ENCODE measurements at regions not wholly inside any gene's neighbourhood (a gene's known extent, or its start where the extent isn't known, plus 50 kb on each side); places are given as distances from the start of the nearest gene placed in this dataset.

DNA sequence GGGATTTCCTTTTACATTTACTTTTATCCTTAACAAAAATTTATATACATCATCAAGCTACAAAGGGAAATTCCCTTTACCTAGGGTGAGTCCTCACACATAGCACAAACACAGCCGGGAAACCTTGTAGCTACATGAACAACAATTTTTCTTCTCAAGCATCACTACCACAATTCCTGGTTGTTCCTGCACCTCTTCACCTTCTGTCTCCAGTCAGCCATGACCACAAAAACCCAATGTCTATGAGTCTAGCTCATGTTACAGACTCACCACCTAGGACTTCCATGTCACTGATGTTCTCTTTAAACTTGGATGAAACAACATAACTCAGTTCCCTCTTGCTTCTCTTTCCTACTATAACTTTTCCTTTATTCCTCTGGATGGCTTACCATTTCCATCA, 460.4 kb downstream of the MBD2 start:
- no peak for DNase-seq
- WGBS (ENCODE audit: insufficient coverage) = 90% methylated on average over 1 of the region's 1 CpG
- no peaks in the 10 kb centered on the region for H3K4me1 Mint-ChIP-seq
- ATAC-seq (replicated peaks in 1 of 4) = no peak
- no peaks in the 10 kb centered on the region for H3K36me3 Mint-ChIP-seq
- no peak overlapping the region for H3K4me3 Mint-ChIP-seq
- Histone ChIP-seq H3K4me1 (ENCODE audit: control insufficient read depth in 1 of 2, extremely low read depth in 1 of 2, insufficient read depth in 2 of 2, low read length in 2 of 2) (no peaks in the 10 kb centered on the region), H3K9me3 (no peaks in the 10 kb centered on the region), H3K4me3 (ENCODE audit: control insufficient read depth in 1 of 2, extremely low read depth in 1 of 2, low read length in 1 of 2) (no peak overlapping the region), H3K36me3 (ENCODE audit: control insufficient read depth in 2 of 2, extremely low read depth in 1 of 2, insufficient read depth in 1 of 2, low read length in 1 of 2) (no peaks in the 10 kb centered on the region), H3K27ac (ENCODE audit: low read length) (no peak overlapping the region), H3K27me3 (replicated peaks in 1 of 2; ENCODE audit: control insufficient read depth in 2 of 2, extremely low read depth in 1 of 2, insufficient read depth in 2 of 2, low read length in 1 of 2) (no peaks in the 10 kb centered on the region)
- H3K27ac Mint-ChIP-seq = no peak overlapping the region
- no peaks in the 10 kb centered on the region for H3K27me3 Mint-ChIP-seq
- H3K9me3 Mint-ChIP-seq = peaks cover 18 to 29% (median 26%) of the 10 kb centered on the region in 3 donors
- ChIA-PET CTCF (interaction anchor here in 1 of 2 donors (0.7 kb wide), 1 partner anchor 1356 kb away, joined by 4 read pairs; no protein-coding TSS in a partner anchor), POLR2A (no interaction called here)

DNA sequence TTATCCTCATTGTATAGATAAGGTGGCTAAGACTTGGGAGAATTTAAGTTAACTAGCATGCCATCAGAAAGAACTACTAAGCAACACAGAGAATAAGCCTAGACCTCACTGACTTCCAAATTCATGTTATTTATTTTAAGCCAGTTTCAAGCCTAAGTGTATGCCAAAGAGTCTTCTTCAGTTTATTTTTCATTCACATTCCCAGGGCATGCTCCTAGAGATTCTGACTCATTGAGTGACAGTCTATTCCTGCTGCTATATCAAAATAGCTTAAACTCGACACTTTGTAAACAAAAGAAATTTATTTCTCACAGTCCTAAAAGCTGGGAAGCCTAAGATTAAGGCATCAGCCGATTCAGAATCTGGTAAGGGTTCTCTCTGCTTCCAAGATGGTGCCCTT, 467.1 kb downstream of the MBD2 start:
- Histone ChIP-seq H3K27me3 (replicated peaks in 1 of 2; ENCODE audit: control insufficient read depth in 2 of 2, extremely low read depth in 1 of 2, insufficient read depth in 2 of 2, low read length in 1 of 2) (no peaks in the 10 kb centered on the region), H3K36me3 (ENCODE audit: control insufficient read depth in 2 of 2, extremely low read depth in 1 of 2, insufficient read depth in 1 of 2, low read length in 1 of 2) (no peaks in the 10 kb centered on the region), H3K4me1 (ENCODE audit: control insufficient read depth in 1 of 2, extremely low read depth in 1 of 2, insufficient read depth in 2 of 2, low read length in 2 of 2) (no peaks in the 10 kb centered on the region), H3K27ac (ENCODE audit: low read length) (no peak overlapping the region), H3K4me3 (ENCODE audit: control insufficient read depth in 1 of 2, extremely low read depth in 1 of 2, low read length in 1 of 2) (no peak overlapping the region), H3K9me3 (no peaks in the 10 kb centered on the region)
- no peak for ATAC-seq (replicated peaks in 1 of 4)
- CTCF ChIA-PET = no interaction called here
- Mint-ChIP-seq H3K4me3 (no peak overlapping the region), H3K4me1 (no peaks in the 10 kb centered on the region), H3K9me3 (peaks cover 2 to 15% (median 9%) of the 10 kb centered on the region in 3 donors), H3K27ac (no peak overlapping the region), H3K27me3 (no peaks in the 10 kb centered on the region), H3K36me3 (no peaks in the 10 kb centered on the region)
- DNase-seq = no peak
- 20% methylated on average over 1 of the region's 2 CpGs for WGBS (ENCODE audit: insufficient coverage)
- POLR2A ChIA-PET = no interaction called here

DNA sequence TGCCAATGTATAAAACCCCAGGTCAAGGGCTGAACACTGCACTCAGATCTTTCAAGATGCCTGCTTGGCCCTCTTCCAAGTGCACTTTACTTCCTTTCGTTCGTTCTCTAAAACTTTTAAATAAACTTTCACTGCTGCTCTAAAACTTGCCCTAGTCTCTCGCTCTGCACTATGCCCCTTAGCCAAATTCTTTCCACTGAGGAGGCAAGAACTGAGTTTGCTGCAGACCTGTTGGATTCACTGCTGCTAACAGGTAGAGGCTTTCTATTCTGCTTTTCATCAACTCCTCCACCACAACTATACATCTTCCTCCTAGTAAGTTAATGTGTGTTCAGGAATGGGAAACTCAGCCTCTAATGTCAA, 467.9 kb downstream of the MBD2 start:
- CTCF ChIA-PET = no interaction called here
- Mint-ChIP-seq H3K27ac (no peak overlapping the region), H3K4me1 (no peaks in the 10 kb centered on the region), H3K36me3 (no peaks in the 10 kb centered on the region), H3K9me3 (peaks cover 2 to 14% (median 7%) of the 10 kb centered on the region in 3 donors), H3K27me3 (no peaks in the 10 kb centered on the region), H3K4me3 (no peak overlapping the region)
- Histone ChIP-seq H3K27me3 (replicated peaks in 1 of 2; ENCODE audit: control insufficient read depth in 2 of 2, extremely low read depth in 1 of 2, insufficient read depth in 2 of 2, low read length in 1 of 2) (no peaks in the 10 kb centered on the region), H3K27ac (ENCODE audit: low read length) (no peak overlapping the region), H3K4me3 (ENCODE audit: control insufficient read depth in 1 of 2, extremely low read depth in 1 of 2, low read length in 1 of 2) (no peak overlapping the region), H3K9me3 (no peaks in the 10 kb centered on the region), H3K4me1 (ENCODE audit: control insufficient read depth in 1 of 2, extremely low read depth in 1 of 2, insufficient read depth in 2 of 2, low read length in 2 of 2) (no peaks in the 10 kb centered on the region), H3K36me3 (ENCODE audit: control insufficient read depth in 2 of 2, extremely low read depth in 1 of 2, insufficient read depth in 1 of 2, low read length in 1 of 2) (no peaks in the 10 kb centered on the region)
- no peak for ATAC-seq (replicated peaks in 1 of 4)
- 93% methylated on average over 3 of the region's 3 CpGs for WGBS (ENCODE audit: insufficient coverage)
- POLR2A ChIA-PET = no interaction called here
- DNase-seq = no peak

DNA sequence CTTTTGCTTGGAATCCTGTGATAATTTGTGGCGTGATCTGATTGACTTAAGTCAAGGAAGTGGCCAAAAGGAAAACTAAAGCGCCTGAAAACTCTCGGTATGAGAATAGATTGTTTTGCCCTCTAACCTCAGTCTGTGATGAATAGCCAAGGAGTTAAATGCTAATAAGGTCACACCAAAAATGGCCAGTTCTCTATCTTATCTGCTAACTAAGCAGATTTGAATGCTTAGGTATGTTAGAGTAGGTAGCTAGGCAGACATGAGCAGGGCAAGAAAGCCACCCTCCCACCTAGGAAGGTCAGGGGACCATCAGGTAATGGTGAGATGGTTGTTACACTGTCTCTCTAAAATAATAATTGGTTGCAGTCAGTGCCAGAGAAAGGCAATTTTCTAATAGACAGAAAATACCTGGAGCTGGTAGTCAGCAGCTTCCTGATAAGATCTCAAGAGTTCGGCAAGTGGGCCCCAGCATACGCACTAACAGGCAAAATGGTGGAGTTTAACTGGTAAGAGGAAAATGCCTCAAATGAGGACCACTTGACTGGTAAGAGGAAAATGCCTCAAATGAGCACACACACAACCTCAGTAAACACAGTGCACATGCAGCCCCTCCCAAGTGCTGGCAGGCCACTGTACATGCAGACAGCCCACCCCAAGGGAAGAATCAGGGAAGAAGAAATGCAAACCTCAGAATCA, 468.4 kb downstream of the MBD2 start:
- Histone ChIP-seq H3K27me3 (replicated peaks in 1 of 2; ENCODE audit: control insufficient read depth in 2 of 2, extremely low read depth in 1 of 2, insufficient read depth in 2 of 2, low read length in 1 of 2) (no peaks in the 10 kb centered on the region), H3K27ac (ENCODE audit: low read length) (no peak overlapping the region), H3K4me3 (ENCODE audit: control insufficient read depth in 1 of 2, extremely low read depth in 1 of 2, low read length in 1 of 2) (no peak overlapping the region), H3K36me3 (ENCODE audit: control insufficient read depth in 2 of 2, extremely low read depth in 1 of 2, insufficient read depth in 1 of 2, low read length in 1 of 2) (no peaks in the 10 kb centered on the region), H3K9me3 (no peaks in the 10 kb centered on the region), H3K4me1 (ENCODE audit: control insufficient read depth in 1 of 2, extremely low read depth in 1 of 2, insufficient read depth in 2 of 2, low read length in 2 of 2) (no peaks in the 10 kb centered on the region)
- no peaks in the 10 kb centered on the region for H3K4me1 Mint-ChIP-seq
- DNase-seq (no peak), ATAC-seq (replicated peaks in 1 of 4) (no peak)
- peaks cover 0 to 12% (median 5%) of the 10 kb centered on the region in 3 donors for H3K9me3 Mint-ChIP-seq
- CTCF ChIA-PET = no interaction called here
- no peaks in the 10 kb centered on the region for H3K27me3 Mint-ChIP-seq
- no peak overlapping the region for H3K4me3 Mint-ChIP-seq
- WGBS (ENCODE audit: insufficient coverage) = 100% methylated on average over 1 of the region's 5 CpGs
- no peak overlapping the region for H3K27ac Mint-ChIP-seq
- POLR2A ChIA-PET = no interaction called here
- no peaks in the 10 kb centered on the region for H3K36me3 Mint-ChIP-seq

DNA sequence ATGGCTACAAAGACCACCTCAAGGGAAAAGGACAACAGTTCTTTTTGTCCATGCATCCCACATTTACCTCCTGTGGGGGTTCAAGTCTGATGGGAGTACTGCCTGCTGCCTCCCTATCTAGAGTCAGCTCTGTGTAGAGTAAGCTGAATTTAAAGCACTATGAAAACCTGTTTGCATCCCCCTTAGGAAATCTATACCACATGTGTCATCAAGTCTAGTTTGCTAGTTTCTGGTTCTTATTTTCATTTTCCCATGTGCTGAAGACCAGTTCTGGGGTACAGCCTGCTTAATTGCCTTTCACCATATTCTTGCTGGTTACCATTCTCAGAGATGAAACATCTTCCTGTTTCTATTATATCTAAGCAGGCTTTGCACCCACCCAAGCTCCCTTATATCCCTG, 470.3 kb downstream of the MBD2 start:
- no peak overlapping the region for H3K27ac Mint-ChIP-seq
- CTCF ChIA-PET = no interaction called here
- ATAC-seq (replicated peaks in 1 of 4) (no peak), DNase-seq (no peak)
- no peaks in the 10 kb centered on the region for H3K36me3 Mint-ChIP-seq
- no peaks in the 10 kb centered on the region for H3K4me1 Mint-ChIP-seq
- no peak overlapping the region for H3K4me3 ChIP-seq (ENCODE audit: control insufficient read depth in 1 of 2, extremely low read depth in 1 of 2, low read length in 1 of 2)
- H3K4me3 Mint-ChIP-seq = no peak overlapping the region
- no peaks in the 10 kb centered on the region for H3K9me3 ChIP-seq
- no peak overlapping the region for H3K27ac ChIP-seq (ENCODE audit: low read length)
- no peaks in the 10 kb centered on the region for H3K4me1 ChIP-seq (ENCODE audit: control insufficient read depth in 1 of 2, extremely low read depth in 1 of 2, insufficient read depth in 2 of 2, low read length in 2 of 2)
- peaks cover 0 to 12% (median 5%) of the 10 kb centered on the region in 3 donors for H3K9me3 Mint-ChIP-seq
- POLR2A ChIA-PET = no interaction called here
- no peaks in the 10 kb centered on the region for H3K27me3 ChIP-seq (replicated peaks in 1 of 2; ENCODE audit: control insufficient read depth in 2 of 2, extremely low read depth in 1 of 2, insufficient read depth in 2 of 2, low read length in 1 of 2)
- H3K27me3 Mint-ChIP-seq = no peaks in the 10 kb centered on the region
- H3K36me3 ChIP-seq (ENCODE audit: control insufficient read depth in 2 of 2, extremely low read depth in 1 of 2, insufficient read depth in 1 of 2, low read length in 1 of 2) = no peaks in the 10 kb centered on the region

DNA sequence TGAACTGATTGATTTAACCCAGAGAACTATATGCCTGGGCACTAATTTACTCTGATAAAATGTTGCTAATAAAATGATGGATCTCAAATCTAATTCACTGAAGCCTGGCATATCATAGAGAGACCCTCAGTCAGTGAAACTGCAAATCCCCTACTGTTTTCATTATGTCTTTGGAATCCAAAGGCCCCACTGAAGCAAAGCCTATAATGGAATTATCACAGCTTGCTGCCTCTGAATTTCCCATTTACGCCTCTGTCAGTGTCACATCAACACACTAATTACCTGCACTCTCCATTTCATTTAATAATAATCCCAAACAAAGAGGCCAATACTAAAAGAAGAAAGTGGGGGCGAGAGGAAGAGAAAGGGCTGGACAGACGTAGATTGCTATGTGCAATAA, 470.9 kb downstream of the MBD2 start:
- no peaks in the 10 kb centered on the region for H3K36me3 ChIP-seq (ENCODE audit: control insufficient read depth in 2 of 2, extremely low read depth in 1 of 2, insufficient read depth in 1 of 2, low read length in 1 of 2)
- Mint-ChIP-seq H3K27me3 (no peaks in the 10 kb centered on the region), H3K36me3 (no peaks in the 10 kb centered on the region), H3K9me3 (peaks cover 0 to 12% (median 5%) of the 10 kb centered on the region in 3 donors), H3K27ac (no peak overlapping the region), H3K4me1 (no peaks in the 10 kb centered on the region), H3K4me3 (no peak overlapping the region)
- H3K4me1 ChIP-seq (ENCODE audit: control insufficient read depth in 1 of 2, extremely low read depth in 1 of 2, insufficient read depth in 2 of 2, low read length in 2 of 2) = no peaks in the 10 kb centered on the region
- H3K4me3 ChIP-seq (ENCODE audit: control insufficient read depth in 1 of 2, extremely low read depth in 1 of 2, low read length in 1 of 2) = no peak overlapping the region
- H3K9me3 ChIP-seq = no peaks in the 10 kb centered on the region
- H3K27me3 ChIP-seq (replicated peaks in 1 of 2; ENCODE audit: control insufficient read depth in 2 of 2, extremely low read depth in 1 of 2, insufficient read depth in 2 of 2, low read length in 1 of 2) = no peaks in the 10 kb centered on the region
- ChIA-PET POLR2A (no interaction called here), CTCF (no interaction called here)
- WGBS (ENCODE audit: insufficient coverage) = no CpG with 5 or more reads among the region's 3 CpGs
- no peak for ATAC-seq (replicated peaks in 1 of 4)
- no peak for DNase-seq
- H3K27ac ChIP-seq (ENCODE audit: low read length) = no peak overlapping the region

DNA sequence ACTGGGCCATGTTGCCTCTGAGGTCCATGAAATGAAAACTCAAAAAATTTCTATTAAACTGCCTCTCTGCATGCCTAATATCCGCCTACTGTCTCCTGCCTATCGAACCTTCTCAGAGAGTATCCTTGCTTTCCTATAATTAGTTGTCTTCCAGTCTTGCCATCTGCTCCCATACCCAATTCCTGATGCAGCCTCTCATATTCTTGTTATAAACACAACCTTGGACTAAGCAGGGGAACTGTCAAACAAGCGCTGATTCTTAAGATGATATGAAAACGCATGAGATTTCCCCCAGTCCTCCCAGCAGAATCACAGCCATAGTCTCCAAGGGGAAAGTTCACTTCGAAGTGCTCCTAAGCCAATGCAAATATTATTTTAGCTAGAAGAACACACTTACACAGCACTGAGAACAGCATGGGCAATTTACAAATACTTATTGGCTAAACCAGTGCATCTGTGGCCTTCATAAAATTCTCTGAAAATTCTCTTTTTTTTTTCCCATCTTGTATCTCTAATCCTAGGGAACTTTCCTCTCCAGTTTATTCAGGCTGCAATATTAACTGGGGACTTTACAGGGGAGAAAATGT, 471.6 kb downstream of the MBD2 start:
- H3K9me3 Mint-ChIP-seq = peaks cover 0 to 9% (median 5%) of the 10 kb centered on the region in 3 donors
- Histone ChIP-seq H3K27ac (ENCODE audit: low read length) (no peak overlapping the region), H3K36me3 (ENCODE audit: control insufficient read depth in 2 of 2, extremely low read depth in 1 of 2, insufficient read depth in 1 of 2, low read length in 1 of 2) (no peaks in the 10 kb centered on the region), H3K27me3 (replicated peaks in 1 of 2; ENCODE audit: control insufficient read depth in 2 of 2, extremely low read depth in 1 of 2, insufficient read depth in 2 of 2, low read length in 1 of 2) (no peaks in the 10 kb centered on the region), H3K4me1 (ENCODE audit: control insufficient read depth in 1 of 2, extremely low read depth in 1 of 2, insufficient read depth in 2 of 2, low read length in 2 of 2) (no peaks in the 10 kb centered on the region), H3K4me3 (ENCODE audit: control insufficient read depth in 1 of 2, extremely low read depth in 1 of 2, low read length in 1 of 2) (no peak overlapping the region), H3K9me3 (no peaks in the 10 kb centered on the region)
- H3K4me1 Mint-ChIP-seq = no peaks in the 10 kb centered on the region
- ChIA-PET POLR2A (no interaction called here), CTCF (no interaction called here)
- no peak overlapping the region for H3K27ac Mint-ChIP-seq
- H3K4me3 Mint-ChIP-seq = no peak overlapping the region
- 71% methylated on average over 4 of the region's 5 CpGs for WGBS (ENCODE audit: insufficient coverage)
- DNase-seq (no peak), ATAC-seq (replicated peaks in 1 of 4) (no peak)
- H3K36me3 Mint-ChIP-seq = no peaks in the 10 kb centered on the region
- no peaks in the 10 kb centered on the region for H3K27me3 Mint-ChIP-seq

Measured in T-cell (primary cell).